GM12873 (cell line): ENCODE measurements at regions not wholly inside any gene's neighbourhood (a gene's known extent, or its start where the extent isn't known, plus 50 kb on each side); places are given as distances from the start of the nearest gene placed in this dataset.

ENCODE experiments used
- TF ChIP-seq, protein P1 (sequence below): IDR thresholded peaks from 2 replicates; pipeline ENCODE4 v1.5.1; 2012; ENCODE audit warnings: low read depth, mild to moderate bottlenecking, moderate library complexity, low read length, control low read depth; ENCODE audit not compliant: insufficient read depth; ENCODE audit errors: missing control alignments

DNA sequence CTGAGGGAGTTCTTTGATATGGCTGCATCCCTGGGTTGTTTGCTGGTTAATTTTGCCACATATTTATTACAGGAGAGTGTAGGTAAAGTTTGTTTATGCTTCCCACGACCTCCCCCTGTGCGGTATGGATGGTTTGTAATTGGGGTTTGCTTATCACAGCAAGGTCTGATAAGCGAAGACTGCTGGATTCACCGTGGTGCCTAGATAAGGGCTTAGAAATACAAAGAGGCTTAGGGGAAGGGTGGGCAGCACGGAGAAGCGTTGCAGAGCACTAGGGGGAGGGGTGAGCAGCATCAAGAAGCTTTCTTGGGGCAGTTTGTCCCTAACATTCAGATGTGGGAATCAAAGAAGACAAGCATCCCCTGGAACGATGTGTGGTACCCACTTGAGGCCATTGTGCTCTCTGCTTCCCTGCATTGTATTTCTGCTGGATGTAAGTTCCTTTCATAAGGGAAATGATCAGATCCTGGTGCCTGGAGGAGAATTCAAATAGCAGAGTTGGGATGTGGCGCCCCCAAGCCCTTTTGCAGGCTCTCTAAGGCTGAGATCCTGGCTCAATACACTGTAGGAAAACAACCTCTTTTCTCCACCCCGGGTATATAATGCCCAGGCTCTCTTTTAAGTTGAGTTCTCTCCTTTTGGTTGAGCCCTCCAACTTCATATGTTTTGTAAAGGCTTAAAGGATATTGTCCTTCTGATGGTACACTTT lies 598.1 kb upstream of the ADGRL4 start:
- TF ChIP-seq, protein P1, sequence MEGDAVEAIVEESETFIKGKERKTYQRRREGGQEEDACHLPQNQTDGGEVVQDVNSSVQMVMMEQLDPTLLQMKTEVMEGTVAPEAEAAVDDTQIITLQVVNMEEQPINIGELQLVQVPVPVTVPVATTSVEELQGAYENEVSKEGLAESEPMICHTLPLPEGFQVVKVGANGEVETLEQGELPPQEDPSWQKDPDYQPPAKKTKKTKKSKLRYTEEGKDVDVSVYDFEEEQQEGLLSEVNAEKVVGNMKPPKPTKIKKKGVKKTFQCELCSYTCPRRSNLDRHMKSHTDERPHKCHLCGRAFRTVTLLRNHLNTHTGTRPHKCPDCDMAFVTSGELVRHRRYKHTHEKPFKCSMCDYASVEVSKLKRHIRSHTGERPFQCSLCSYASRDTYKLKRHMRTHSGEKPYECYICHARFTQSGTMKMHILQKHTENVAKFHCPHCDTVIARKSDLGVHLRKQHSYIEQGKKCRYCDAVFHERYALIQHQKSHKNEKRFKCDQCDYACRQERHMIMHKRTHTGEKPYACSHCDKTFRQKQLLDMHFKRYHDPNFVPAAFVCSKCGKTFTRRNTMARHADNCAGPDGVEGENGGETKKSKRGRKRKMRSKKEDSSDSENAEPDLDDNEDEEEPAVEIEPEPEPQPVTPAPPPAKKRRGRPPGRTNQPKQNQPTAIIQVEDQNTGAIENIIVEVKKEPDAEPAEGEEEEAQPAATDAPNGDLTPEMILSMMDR, result no peak

DNA sequence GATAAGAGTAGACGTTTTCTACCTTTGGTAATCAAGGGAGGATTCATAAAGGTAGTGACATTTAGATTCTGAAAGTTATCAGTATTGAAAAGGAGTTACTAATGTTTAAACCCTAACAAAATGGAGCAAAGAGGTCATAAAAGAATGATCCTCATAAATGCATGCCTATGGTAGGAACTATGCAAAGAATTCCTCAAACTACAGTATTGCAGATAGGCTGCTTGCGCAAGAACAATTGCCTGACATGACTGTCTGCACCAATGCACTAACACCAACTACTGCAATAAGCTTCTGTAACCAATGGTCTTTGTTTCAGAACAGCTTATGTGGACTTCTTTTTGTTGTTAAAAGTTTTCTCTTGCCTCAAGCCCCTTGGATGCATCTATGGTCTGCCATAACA lies 597.3 kb upstream of the ADGRL4 start:
- TF ChIP-seq, protein P1, result no peak

GRCh38 chr1:79599257-79599656 lies 592.7 kb upstream of the ADGRL4 start:
- TF ChIP-seq, protein P1, result no peak

DNA sequence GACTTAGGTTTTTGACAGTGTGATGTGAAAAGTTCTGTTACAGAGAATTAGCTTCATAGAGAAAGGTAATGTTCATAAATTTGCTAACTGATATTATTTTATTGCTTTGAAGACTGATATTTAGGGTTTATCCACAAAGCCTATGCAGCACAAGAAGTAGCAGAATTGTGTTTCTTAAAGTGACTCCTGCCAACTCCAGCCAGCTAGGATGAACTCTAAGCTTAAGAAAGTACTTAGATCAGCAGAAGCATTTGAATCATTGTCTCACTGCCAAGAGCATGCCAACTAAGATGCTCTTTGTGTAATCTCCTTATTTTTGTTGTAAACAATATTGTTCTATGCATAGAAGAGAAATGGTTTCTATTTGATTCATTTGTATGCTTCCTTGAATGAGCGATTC lies 589.4 kb upstream of the ADGRL4 start:
- TF ChIP-seq, protein P1, result no peak

GRCh38 chr1:79594121-79594698 lies 587.7 kb upstream of the ADGRL4 start:
- TF ChIP-seq, protein P1, result no peak

DNA sequence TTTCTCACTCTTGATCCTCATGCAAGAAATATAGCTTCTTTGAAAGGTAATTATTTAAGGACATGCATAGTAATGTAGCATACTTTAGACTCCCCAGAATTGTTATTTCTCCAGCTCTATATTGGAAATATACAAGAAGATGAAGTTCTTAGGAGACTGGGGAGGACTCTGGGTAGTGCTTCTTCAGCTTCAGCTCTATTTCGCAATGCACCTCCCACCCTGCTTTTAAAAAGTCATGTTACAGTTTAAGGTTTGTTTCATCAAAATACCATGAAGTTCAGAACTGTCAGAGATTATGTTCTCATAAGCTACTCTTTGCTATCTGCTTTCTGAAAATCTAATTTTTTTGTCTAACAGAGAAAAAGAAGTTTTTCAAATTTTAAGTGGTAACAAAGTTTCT lies 586.2 kb upstream of the ADGRL4 start:
- TF ChIP-seq, protein P1, result no peak

- TF ChIP-seq, protein P1, result no peak
These were observed 582.2 kb upstream of the ADGRL4 start for GRCh38 chr1:79588719-79589118.
